Mesothelial cell of epicardium (in vitro differentiated cells): ENCODE measurements at regions not wholly inside any gene's neighbourhood (a gene's known extent, or its start where the extent isn't known, plus 50 kb on each side); places are given as distances from the start of the nearest gene placed in this dataset.

ENCODE experiments used
- DNase-seq, 2 experiments: peaks; one replicate each; pipeline ENCODE4 v3.0.0; 2021; ENCODE audit warnings: low spot score in 2 of 2; ENCODE audit not compliant: unreplicated experiment in 2 of 2
- H3K27ac Mint-ChIP-seq: 2 replicates; pipeline ENCODE4 v1.8.0; 2021; ENCODE audit warnings: mixed read lengths
- H3K27me3 Mint-ChIP-seq: 2 replicates; pipeline ENCODE4 v1.8.0; 2021; ENCODE audit warnings: low read depth, mixed read lengths
- H3K36me3 Mint-ChIP-seq: 2 replicates; pipeline ENCODE4 v1.8.0; 2021; ENCODE audit warnings: mixed read lengths
- H3K4me1 Mint-ChIP-seq: 2 replicates; pipeline ENCODE4 v1.8.0; 2021; ENCODE audit warnings: mixed read lengths
- H3K4me3 Mint-ChIP-seq: 2 replicates; pipeline ENCODE4 v1.8.0; 2021; ENCODE audit warnings: mild to moderate bottlenecking, moderate library complexity, mixed read lengths
- H3K9me3 Mint-ChIP-seq: 2 replicates; pipeline ENCODE4 v1.8.0; 2021; ENCODE audit warnings: mixed read lengths
- CTCF ChIP-seq: fragments of 200-600 bp; sonication (generic); IDR thresholded peaks from one replicate; pipeline ENCODE4 v1.5.0; 2021; ENCODE audit warnings: antibody characterized with exemption; ENCODE audit not compliant: unreplicated experiment

- Mint-ChIP-seq H3K36me3 (no peaks in the 10 kb centered on the region), H3K4me1 (peaks cover 27% of the 10 kb centered on the region), H3K4me3 (no peak overlapping the region), H3K27me3 (peaks cover 3% of the 10 kb centered on the region), H3K9me3 (no peaks in the 10 kb centered on the region), H3K27ac (no peak overlapping the region)
- no peak for DNase-seq
- TF ChIP-seq CTCF = no peak
These were observed 82.1 kb upstream of the ALDH1A1 start for GRCh38 chr9:73034962-73035361.

- DNase-seq = no peak
- Mint-ChIP-seq H3K4me3 (no peak overlapping the region), H3K9me3 (no peaks in the 10 kb centered on the region), H3K27me3 (peaks cover 3% of the 10 kb centered on the region), H3K27ac (no peak overlapping the region), H3K36me3 (no peaks in the 10 kb centered on the region), H3K4me1 (no peaks in the 10 kb centered on the region)
- no peak for TF ChIP-seq CTCF
These were observed 78.5 kb upstream of the ALDH1A1 start for GRCh38 chr9:73031350-73031749.

GRCh38 chr9:73030370-73031030 is 77.6 kb upstream of the ALDH1A1 start:
- H3K27me3 Mint-ChIP-seq = peaks cover 3% of the 10 kb centered on the region
- H3K4me1 Mint-ChIP-seq = no peaks in the 10 kb centered on the region
- no peak overlapping the region for H3K27ac Mint-ChIP-seq
- H3K4me3 Mint-ChIP-seq = no peak overlapping the region
- no peaks in the 10 kb centered on the region for H3K36me3 Mint-ChIP-seq
- no peak for TF ChIP-seq CTCF
- no peak for DNase-seq
- H3K9me3 Mint-ChIP-seq = no peaks in the 10 kb centered on the region

GRCh38 chr9:73029346-73029745 is 76.5 kb upstream of the ALDH1A1 start:
- H3K4me3 Mint-ChIP-seq = no peak overlapping the region
- TF ChIP-seq CTCF = no peak
- H3K9me3 Mint-ChIP-seq = no peaks in the 10 kb centered on the region
- no peaks in the 10 kb centered on the region for H3K36me3 Mint-ChIP-seq
- H3K4me1 Mint-ChIP-seq = no peaks in the 10 kb centered on the region
- no peaks in the 10 kb centered on the region for H3K27me3 Mint-ChIP-seq
- no peak overlapping the region for H3K27ac Mint-ChIP-seq
- DNase-seq = no peak

- H3K9me3 Mint-ChIP-seq = no peaks in the 10 kb centered on the region
- H3K27ac Mint-ChIP-seq = no peak overlapping the region
- H3K4me1 Mint-ChIP-seq = peaks cover 9% of the 10 kb centered on the region
- no peak overlapping the region for H3K4me3 Mint-ChIP-seq
- DNase-seq = no peak
- H3K27me3 Mint-ChIP-seq = no peaks in the 10 kb centered on the region
- H3K36me3 Mint-ChIP-seq = no peaks in the 10 kb centered on the region
- no peak for TF ChIP-seq CTCF
These were observed 73.5 kb upstream of the ALDH1A1 start for GRCh38 chr9:73026375-73026774.

GRCh38 chr9:73024601-73025034 is 71.8 kb upstream of the ALDH1A1 start:
- Mint-ChIP-seq H3K9me3 (no peaks in the 10 kb centered on the region), H3K4me3 (no peak overlapping the region), H3K27ac (no peak overlapping the region), H3K27me3 (no peaks in the 10 kb centered on the region), H3K36me3 (no peaks in the 10 kb centered on the region), H3K4me1 (peaks cover 9% of the 10 kb centered on the region)
- no peak for TF ChIP-seq CTCF
- no peak for DNase-seq
